Liver (tissue), 7 donors: ENCODE measurements at regions not wholly inside any gene's neighbourhood (a gene's known extent, or its start where the extent isn't known, plus 50 kb on each side); places are given as distances from the start of the nearest gene placed in this dataset.

Experiments used
- DNase-seq: peaks from one replicate; pipeline ENCODE4 v3.0.0-alpha.2; 2017; ENCODE audit warnings: low spot score
- H3K27ac ChIP-seq, 2 donors: one replicate each; pipeline ENCODE4 v1.7.0; 2013; ENCODE audit warnings: inconsistent platforms in 2 of 2, low read length in 2 of 2, control low read depth in 1 of 2, low read depth in 1 of 2, mild to moderate bottlenecking in 1 of 2
- H3K27me3 ChIP-seq, 4 donors: one replicate each; pipeline versions ENCODE4 v1.6.1 to v1.7.0; 2013; ENCODE audit warnings: low read length in 3 of 4, inconsistent platforms in 1 of 4, mild to moderate bottlenecking in 1 of 4, moderate library complexity in 1 of 4; ENCODE audit not compliant: control insufficient read depth in 4 of 4, insufficient read depth in 4 of 4
- H3K36me3 ChIP-seq, 4 donors: one replicate each; pipeline versions ENCODE4 v1.6.1 to v1.7.0; 2013; ENCODE audit warnings: low read length in 3 of 4, mild to moderate bottlenecking in 3 of 4, low read depth in 1 of 4, moderate library complexity in 1 of 4; ENCODE audit not compliant: control insufficient read depth in 4 of 4, insufficient read depth in 3 of 4
- H3K4me1 ChIP-seq, 4 donors: one replicate each; pipeline versions ENCODE4 v1.6.1 to v1.7.0; 2013; ENCODE audit warnings: low read length in 3 of 4, mild to moderate bottlenecking in 3 of 4, moderate library complexity in 1 of 4; ENCODE audit not compliant: control insufficient read depth in 4 of 4, insufficient read depth in 4 of 4
- H3K4me3 ChIP-seq, 3 donors: one replicate each; pipeline versions ENCODE4 v1.6.1 to v1.7.0; 2013; ENCODE audit warnings: low read length in 3 of 3, control low read depth in 1 of 3, low read depth in 1 of 3, mild to moderate bottlenecking in 1 of 3
- H3K9ac ChIP-seq, 2 donors: one replicate each; pipeline ENCODE4 v1.7.0; 2013; ENCODE audit warnings: low read length in 2 of 2, mild to moderate bottlenecking in 2 of 2, moderate library complexity in 2 of 2, control low read depth in 1 of 2, low read depth in 1 of 2
- H3K9me3 ChIP-seq, 4 donors: one replicate each; pipeline versions ENCODE4 v1.6.1 to v1.7.0; 2013; ENCODE audit warnings: low read length in 3 of 4; ENCODE audit not compliant: control insufficient read depth in 4 of 4
- EGR1 ChIP-seq, 2 donors: IDR thresholded peaks; 2 replicates each; pipeline ENCODE4 v1.6.1; 2016 to 2018; ENCODE audit warnings: antibody characterized with exemption in 2 of 2, low read depth in 2 of 2
- FOXA1 ChIP-seq: IDR thresholded peaks from 2 replicates; pipeline ENCODE4 v1.6.1; 2016; ENCODE audit warnings: antibody characterized with exemption
- FOXA2 ChIP-seq: IDR thresholded peaks from 2 replicates; pipeline ENCODE4 v1.6.1; 2016; ENCODE audit warnings: antibody characterized with exemption
- HNF4A ChIP-seq, 2 donors: conservative IDR thresholded peaks; 2 replicates each; pipeline ENCODE4 v1.6.1; 2016; ENCODE audit warnings: antibody characterized with exemption in 2 of 2, mild to moderate bottlenecking in 2 of 2
- HNF4G ChIP-seq: IDR thresholded peaks from 2 replicates; pipeline ENCODE4 v1.6.1; 2016; ENCODE audit warnings: antibody characterized with exemption
- JUND ChIP-seq, 2 donors: IDR thresholded peaks; 2 replicates each; pipeline ENCODE4 v1.6.1; 2016; ENCODE audit warnings: antibody characterized with exemption in 2 of 2
- NR2F2 ChIP-seq: IDR thresholded peaks from 2 replicates; pipeline ENCODE4 v1.6.1; 2016; ENCODE audit warnings: antibody characterized with exemption
- RAD21 ChIP-seq, 2 donors: IDR thresholded peaks; 2 replicates each; pipeline ENCODE4 v1.6.1; 2016; ENCODE audit warnings: antibody characterized with exemption in 2 of 2, mild to moderate bottlenecking in 2 of 2
- REST ChIP-seq: IDR thresholded peaks from 2 replicates; pipeline ENCODE4 v1.6.1; 2016; ENCODE audit warnings: antibody characterized with exemption, mild to moderate bottlenecking
- RXRA ChIP-seq, 2 donors: IDR thresholded peaks; 2 replicates each; pipeline ENCODE4 v1.6.1; 2017 to 2018; ENCODE audit warnings: antibody characterized with exemption in 2 of 2, mild to moderate bottlenecking in 1 of 2
- SP1 ChIP-seq: IDR thresholded peaks from 2 replicates; pipeline ENCODE4 v1.6.1; 2018; ENCODE audit warnings: antibody characterized with exemption, mild to moderate bottlenecking
- TAF1 ChIP-seq: conservative IDR thresholded peaks from 2 replicates; pipeline ENCODE4 v1.6.1; 2016; ENCODE audit warnings: antibody characterized with exemption, mild to moderate bottlenecking
- YY1 ChIP-seq: IDR thresholded peaks from 2 replicates; pipeline ENCODE4 v1.6.1; 2016; ENCODE audit warnings: antibody characterized with exemption, mild to moderate bottlenecking
- WGBS: extraction: QIAGEN DNeasy Blood & Tissue Kit; methylation state at CpG from one replicate; pipeline ENCODE4 v1.1.7; 2013; 5-methylcytosine and 5-hydroxymethylcytosine counted together
- donor health status: healthy.
- donor health status: healthy.
- donor health status: healthy.
- donor health status: healthy.

GRCh38 chr7:155375337-155376277 lies 77.9 kb downstream of the INSIG1 start:
- H3K4me1 ChIP-seq = peaks cover 26 to 60% (median 44%) of the 10 kb centered on the region in 4 donors
- DNase-seq = no peak
- 7% methylated on average over 16 of the region's 16 CpGs for WGBS

GRCh38 chr7:155377071-155377837 lies 79.6 kb downstream of the INSIG1 start:
- TF ChIP-seq FOXA1 = no peak
- no peak for TF ChIP-seq REST
- no peak for TF ChIP-seq RXRA (IDR thresholded peaks at IDR 0.05)
- no peak for TF ChIP-seq HNF4A (conservative IDR thresholded peaks at IDR 0.05)
- TF ChIP-seq SP1 = no peak
- no peak for TF ChIP-seq EGR1 (IDR thresholded peaks at IDR 0.05; ENCODE audit: low read depth in 2 of 2)
- no peak for TF ChIP-seq RAD21 (IDR thresholded peaks at IDR 0.05)
- no peak for TF ChIP-seq YY1
- TF ChIP-seq NR2F2 = no peak
- TF ChIP-seq HNF4G = no peak
- no peak for TF ChIP-seq TAF1
- no peak for TF ChIP-seq FOXA2
- TF ChIP-seq JUND (IDR thresholded peaks at IDR 0.05) = no peak
- 9% methylated on average over 13 of the region's 13 CpGs for WGBS
- no peaks in the 10 kb centered on the region for H3K9me3 ChIP-seq
- peaks cover 27 to 65% (median 45%) of the 10 kb centered on the region in 4 donors for H3K4me1 ChIP-seq
- H3K27ac ChIP-seq = no peak overlapping the region
- H3K9ac ChIP-seq = no peak overlapping the region
- no peaks in the 10 kb centered on the region for H3K36me3 ChIP-seq
- peak overlapping the region in 1 of 3 donors; percentile 19 for H3K4me3 ChIP-seq
- H3K27me3 ChIP-seq = peaks cover 5 to 57% (median 29%) of the 10 kb centered on the region in 4 donors
- no peak for DNase-seq

More at GRCh38 chr7:155375337-155376277, 77.9 kb downstream of the INSIG1 start:
- no peaks in the 10 kb centered on the region for H3K36me3 ChIP-seq
- H3K27ac ChIP-seq = no peak overlapping the region
- H3K9ac ChIP-seq = no peak overlapping the region
- H3K4me3 ChIP-seq = no peak overlapping the region
- H3K27me3 ChIP-seq = peaks cover 0 to 53% (median 30%) of the 10 kb centered on the region in 4 donors
- TF ChIP-seq YY1 (no peak), RAD21 (IDR thresholded peaks at IDR 0.05) (no peak)
- H3K9me3 ChIP-seq = no peaks in the 10 kb centered on the region
